ENCODE measurements at regions not wholly inside any gene's neighbourhood (a gene's known extent, or its start where the extent isn't known, plus 50 kb on each side); places are given as distances from the start of the nearest gene placed in this dataset.

DNA sequence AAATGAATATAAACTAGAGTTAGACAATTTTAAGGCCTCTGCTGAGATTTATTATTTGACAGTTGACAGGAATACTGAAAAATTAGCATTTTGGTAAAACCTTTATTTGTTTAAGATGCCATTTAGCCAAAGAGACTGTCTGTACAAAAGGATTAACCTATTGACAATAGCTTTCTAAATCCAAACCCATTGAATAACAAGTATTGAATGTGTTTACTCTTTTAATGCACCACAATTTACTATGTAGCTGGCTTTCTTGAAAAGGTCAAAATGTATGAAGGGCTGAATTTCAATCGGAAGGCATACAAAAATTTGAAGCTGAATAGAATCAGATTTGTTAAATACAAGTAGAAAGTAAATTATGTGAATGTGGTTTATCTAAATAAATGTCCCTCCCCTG lies 374.5 kb downstream of the TEX13C start:
- no peaks in the 10 kb centered on the region for H3K36me3 ChIP-seq (ENCODE audit: low read depth, missing control alignments)
- no peaks in the 10 kb centered on the region for H3K27me3 ChIP-seq
- intact Hi-C loops (cut with DNase I; ENCODE audit: low total_unique reads): no loop called here
- H3K9me3 ChIP-seq: no peaks in the 10 kb centered on the region
- WGBS, 2 donors: 79 to 94% methylated on average over 1 of the region's 1 CpG
- DNase-seq: no peak
- no peak overlapping the region for H3K4me3 ChIP-seq
- TF ChIP-seq POLR2A (IDR thresholded peaks at IDR 0.05): no peak
- TF ChIP-seq, protein P1, sequence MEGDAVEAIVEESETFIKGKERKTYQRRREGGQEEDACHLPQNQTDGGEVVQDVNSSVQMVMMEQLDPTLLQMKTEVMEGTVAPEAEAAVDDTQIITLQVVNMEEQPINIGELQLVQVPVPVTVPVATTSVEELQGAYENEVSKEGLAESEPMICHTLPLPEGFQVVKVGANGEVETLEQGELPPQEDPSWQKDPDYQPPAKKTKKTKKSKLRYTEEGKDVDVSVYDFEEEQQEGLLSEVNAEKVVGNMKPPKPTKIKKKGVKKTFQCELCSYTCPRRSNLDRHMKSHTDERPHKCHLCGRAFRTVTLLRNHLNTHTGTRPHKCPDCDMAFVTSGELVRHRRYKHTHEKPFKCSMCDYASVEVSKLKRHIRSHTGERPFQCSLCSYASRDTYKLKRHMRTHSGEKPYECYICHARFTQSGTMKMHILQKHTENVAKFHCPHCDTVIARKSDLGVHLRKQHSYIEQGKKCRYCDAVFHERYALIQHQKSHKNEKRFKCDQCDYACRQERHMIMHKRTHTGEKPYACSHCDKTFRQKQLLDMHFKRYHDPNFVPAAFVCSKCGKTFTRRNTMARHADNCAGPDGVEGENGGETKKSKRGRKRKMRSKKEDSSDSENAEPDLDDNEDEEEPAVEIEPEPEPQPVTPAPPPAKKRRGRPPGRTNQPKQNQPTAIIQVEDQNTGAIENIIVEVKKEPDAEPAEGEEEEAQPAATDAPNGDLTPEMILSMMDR (IDR thresholded peaks at IDR 0.05): no peak
- no peaks in the 10 kb centered on the region for H3K4me1 ChIP-seq
- no peak overlapping the region for H3K27ac ChIP-seq

DNA sequence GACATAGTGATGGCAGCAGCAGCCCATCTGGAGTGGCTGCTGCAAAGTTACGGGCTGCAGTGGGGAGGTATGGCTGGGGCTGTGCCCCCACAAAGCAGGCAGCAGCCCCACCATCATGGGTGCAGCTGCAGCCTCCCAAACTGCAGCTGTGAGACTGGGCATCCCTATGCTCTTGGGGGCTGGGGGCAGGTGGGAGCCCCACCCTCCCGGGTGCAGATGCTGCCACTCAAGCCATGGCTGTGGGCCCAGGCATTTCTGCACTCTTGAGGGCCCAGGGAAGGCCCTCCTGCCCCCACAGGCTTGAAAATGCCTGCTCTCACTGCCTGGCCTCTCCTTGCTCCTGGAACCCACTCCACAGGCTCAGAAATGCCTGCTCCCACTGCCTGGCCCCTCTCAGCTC lies 389.4 kb downstream of the TEX13C start:
- 78% methylated on average over 2 of the region's 2 CpGs; no CpG with 5 or more reads in 1 of the 2 donors for WGBS, 2 donors
- Histone ChIP-seq H3K9me3 (no peaks in the 10 kb centered on the region), H3K27me3 (no peaks in the 10 kb centered on the region), H3K36me3 (ENCODE audit: low read depth, missing control alignments) (no peaks in the 10 kb centered on the region), H3K4me3 (no peak overlapping the region), H3K27ac (no peak overlapping the region), H3K4me1 (no peaks in the 10 kb centered on the region)
- no peak for DNase-seq
- intact Hi-C loops (cut with DNase I; ENCODE audit: low total_unique reads): no loop called here
- no peak for TF ChIP-seq POLR2A (IDR thresholded peaks at IDR 0.05)
- TF ChIP-seq, protein P1 (IDR thresholded peaks at IDR 0.05): no peak

DNA sequence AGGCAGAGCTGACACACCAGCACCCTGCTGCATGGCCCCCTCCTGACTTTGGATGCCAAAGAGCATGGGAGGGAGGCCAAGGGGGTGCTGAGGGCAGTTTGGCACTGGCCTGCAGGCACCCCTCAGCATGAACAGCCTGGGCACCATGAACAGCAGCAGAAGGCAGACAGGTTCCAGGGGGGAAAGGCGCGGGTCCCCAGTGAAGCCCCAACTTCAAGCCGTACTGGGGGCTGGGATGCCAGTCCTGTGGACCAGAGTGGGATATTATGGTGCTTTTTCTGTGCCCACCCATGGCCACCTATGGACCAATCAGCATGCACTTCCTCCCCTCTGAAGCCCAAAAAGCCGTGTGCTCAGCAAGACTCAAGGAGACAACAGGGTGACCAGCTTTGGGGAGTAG lies 389.9 kb downstream of the TEX13C start:
- Histone ChIP-seq H3K9me3 (no peaks in the 10 kb centered on the region), H3K27me3 (no peaks in the 10 kb centered on the region), H3K27ac (no peak overlapping the region), H3K4me3 (no peak overlapping the region), H3K36me3 (ENCODE audit: low read depth, missing control alignments) (no peaks in the 10 kb centered on the region), H3K4me1 (no peaks in the 10 kb centered on the region)
- no peak for DNase-seq
- intact Hi-C loops (cut with DNase I; ENCODE audit: low total_unique reads): no loop called here
- no CpG with 5 or more reads among the region's 4 CpGs for WGBS, 2 donors
- TF ChIP-seq POLR2A (IDR thresholded peaks at IDR 0.05): no peak
- TF ChIP-seq, protein P1 (IDR thresholded peaks at IDR 0.05): no peak

DNA sequence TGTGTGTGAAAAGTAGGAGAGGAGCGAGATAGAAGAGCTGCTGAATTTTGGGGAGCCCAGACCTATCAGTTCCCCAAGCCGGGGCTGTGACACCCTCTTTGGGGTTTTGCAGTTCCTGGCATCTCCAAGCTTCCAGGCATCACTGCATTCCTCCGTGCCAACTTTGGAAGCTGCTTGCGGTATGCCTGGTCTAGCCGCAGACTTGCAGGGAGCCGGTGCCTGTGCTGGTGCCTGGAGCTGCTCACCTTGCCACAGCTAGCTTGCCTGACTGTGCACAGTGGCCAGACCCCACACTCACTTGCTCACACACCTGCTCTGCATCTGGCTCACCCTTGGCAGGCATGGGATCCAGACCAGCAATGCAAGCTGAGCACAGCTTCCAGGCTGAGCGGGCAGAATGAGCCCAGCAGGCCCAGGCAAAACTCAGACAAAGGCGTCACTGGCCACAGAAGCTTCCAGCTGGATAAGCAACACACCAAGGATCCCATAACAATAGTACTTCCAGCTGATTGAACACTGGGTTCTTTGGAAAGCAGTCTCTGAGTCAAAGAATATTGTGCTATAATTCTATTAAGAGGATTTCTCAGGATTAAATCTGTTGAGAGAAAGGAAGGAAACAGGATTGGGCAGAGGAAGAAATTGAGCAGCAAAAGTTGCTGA lies 390.9 kb downstream of the TEX13C start:
- TF ChIP-seq POLR2A (IDR thresholded peaks at IDR 0.05): no peak
- TF ChIP-seq, protein P1 (IDR thresholded peaks at IDR 0.05): no peak
- Histone ChIP-seq H3K4me3 (no peak overlapping the region), H3K9me3 (no peaks in the 10 kb centered on the region), H3K4me1 (no peaks in the 10 kb centered on the region), H3K36me3 (ENCODE audit: low read depth, missing control alignments) (no peaks in the 10 kb centered on the region), H3K27me3 (no peaks in the 10 kb centered on the region), H3K27ac (no peak overlapping the region)
- DNase-seq: no peak
- WGBS, 2 donors: 86 to 89% methylated on average over 3 to 4 of the region's 8 CpGs
- intact Hi-C loops (cut with DNase I; ENCODE audit: low total_unique reads): no loop called here

DNA sequence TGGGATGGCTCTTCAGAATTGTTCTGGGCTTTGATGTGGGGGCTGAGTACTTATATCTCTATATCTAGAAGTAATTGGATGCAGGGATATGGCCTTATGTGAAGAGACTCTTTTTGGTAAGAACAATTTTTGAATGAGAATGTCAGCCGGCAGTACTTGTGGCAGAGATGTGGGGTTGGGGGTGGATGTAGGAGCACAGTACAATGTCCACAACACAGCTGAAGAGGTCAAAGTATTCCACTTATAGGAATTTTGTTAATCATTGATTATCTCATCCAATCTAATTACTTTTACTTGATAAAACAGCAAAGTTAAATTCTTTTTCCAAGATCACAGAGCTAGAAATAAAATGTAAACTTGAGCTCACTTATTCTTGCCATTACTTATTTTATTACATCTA lies 391.4 kb downstream of the TEX13C start:
- Histone ChIP-seq H3K4me3 (no peak overlapping the region), H3K4me1 (no peaks in the 10 kb centered on the region), H3K36me3 (ENCODE audit: low read depth, missing control alignments) (no peaks in the 10 kb centered on the region), H3K27me3 (no peaks in the 10 kb centered on the region), H3K9me3 (no peaks in the 10 kb centered on the region), H3K27ac (no peak overlapping the region)
- WGBS, 2 donors: 86 to 100% methylated on average over 1 of the region's 1 CpG
- no peak for DNase-seq
- intact Hi-C loops (cut with DNase I; ENCODE audit: low total_unique reads): no loop called here
- TF ChIP-seq POLR2A (IDR thresholded peaks at IDR 0.05): no peak
- TF ChIP-seq, protein P1 (IDR thresholded peaks at IDR 0.05): no peak
